DOHH2 (cell line): ENCODE measurements at regions not wholly inside any gene's neighbourhood (a gene's known extent, or its start where the extent isn't known, plus 50 kb on each side); places are given as distances from the start of the nearest gene placed in this dataset.

Experiments used
- H3F3A ChIP-seq: fragments of 200-600 bp; sonication (generic), shearing (Covaris generic); 2 replicates; pipeline ENCODE4 v1.6.0; 2016; ENCODE audit warnings: antibody characterized with exemption, mild to moderate bottlenecking; ENCODE audit not compliant: control insufficient read depth, insufficient read depth
- H3K27ac ChIP-seq: fragments of 200-600 bp; sonication (generic); 2 replicates; pipeline ENCODE4 v1.5.1; 2014; ENCODE audit warnings: low read depth, mild to moderate bottlenecking, low read length, moderate library complexity
- H3K27me3 ChIP-seq: fragments of 200-600 bp; sonication (generic); 2 replicates; pipeline ENCODE4 v1.6.1; 2014; ENCODE audit warnings: mild to moderate bottlenecking, low read length, mixed read lengths; ENCODE audit not compliant: control insufficient read depth
- H3K36me3 ChIP-seq: fragments of 200-600 bp; sonication (generic); 2 replicates; pipeline ENCODE4 v1.6.1; 2014; ENCODE audit warnings: mild to moderate bottlenecking, low read length, moderate library complexity, mixed read lengths; ENCODE audit not compliant: control insufficient read depth
- H3K4me1 ChIP-seq: fragments of 200-600 bp; sonication (generic); 2 replicates; pipeline ENCODE4 v1.6.1; 2014; ENCODE audit warnings: mild to moderate bottlenecking, low read length, mixed read lengths; ENCODE audit not compliant: control insufficient read depth
- H3K4me2 ChIP-seq: fragments of 200-600 bp; sonication (generic); 2 replicates; pipeline ENCODE4 v1.6.0; 2014; ENCODE audit warnings: mild to moderate bottlenecking, low read length, moderate library complexity
- H3K4me3 ChIP-seq: fragments of 200-600 bp; sonication (generic); 2 replicates; pipeline ENCODE4 v1.5.1; 2014; ENCODE audit warnings: mild to moderate bottlenecking, low read length, mixed read lengths
- H3K79me2 ChIP-seq: fragments of 200-600 bp; sonication (generic); 2 replicates; pipeline ENCODE4 v1.6.1; 2014; ENCODE audit warnings: mild to moderate bottlenecking, low read length, mixed read lengths; ENCODE audit not compliant: control insufficient read depth
- H3K9me2 ChIP-seq: fragments of 200-600 bp; sonication (generic); replicated peaks from 2 replicates; pipeline ENCODE4 v1.6.1; 2014; ENCODE audit warnings: mild to moderate bottlenecking, low read length, mixed read lengths; ENCODE audit not compliant: control insufficient read depth
- H3K9me3 ChIP-seq: fragments of 200-600 bp; sonication (generic); 2 replicates; pipeline ENCODE4 v1.6.1; 2014; ENCODE audit warnings: antibody characterized with exemption, low read length, mixed read lengths; ENCODE audit not compliant: control insufficient read depth, insufficient read depth
- H4K20me1 ChIP-seq: fragments of 200-600 bp; sonication (generic); 2 replicates; pipeline ENCODE4 v1.6.0; 2014; ENCODE audit warnings: low read depth, mild to moderate bottlenecking, antibody characterized with exemption, low read length, moderate library complexity; ENCODE audit not compliant: control insufficient read depth, insufficient read depth
- EZH2phosphoT487 ChIP-seq: fragments of 200-600 bp; sonication (generic); IDR thresholded peaks from 2 replicates; pipeline ENCODE4 v1.6.1; 2017; ENCODE audit warnings: borderline replicate concordance, mild to moderate bottlenecking, antibody characterized with exemption, low read length, moderate library complexity, mixed read lengths
- TF ChIP-seq, protein P1 (sequence below): fragments of 200-600 bp; sonication (generic); IDR thresholded peaks from one replicate; pipeline ENCODE4 v1.5.1; 2014; ENCODE audit warnings: antibody characterized with exemption, mild to moderate bottlenecking, low read depth, low read length; ENCODE audit not compliant: poor library complexity, severe bottlenecking

- TF ChIP-seq, protein P1, sequence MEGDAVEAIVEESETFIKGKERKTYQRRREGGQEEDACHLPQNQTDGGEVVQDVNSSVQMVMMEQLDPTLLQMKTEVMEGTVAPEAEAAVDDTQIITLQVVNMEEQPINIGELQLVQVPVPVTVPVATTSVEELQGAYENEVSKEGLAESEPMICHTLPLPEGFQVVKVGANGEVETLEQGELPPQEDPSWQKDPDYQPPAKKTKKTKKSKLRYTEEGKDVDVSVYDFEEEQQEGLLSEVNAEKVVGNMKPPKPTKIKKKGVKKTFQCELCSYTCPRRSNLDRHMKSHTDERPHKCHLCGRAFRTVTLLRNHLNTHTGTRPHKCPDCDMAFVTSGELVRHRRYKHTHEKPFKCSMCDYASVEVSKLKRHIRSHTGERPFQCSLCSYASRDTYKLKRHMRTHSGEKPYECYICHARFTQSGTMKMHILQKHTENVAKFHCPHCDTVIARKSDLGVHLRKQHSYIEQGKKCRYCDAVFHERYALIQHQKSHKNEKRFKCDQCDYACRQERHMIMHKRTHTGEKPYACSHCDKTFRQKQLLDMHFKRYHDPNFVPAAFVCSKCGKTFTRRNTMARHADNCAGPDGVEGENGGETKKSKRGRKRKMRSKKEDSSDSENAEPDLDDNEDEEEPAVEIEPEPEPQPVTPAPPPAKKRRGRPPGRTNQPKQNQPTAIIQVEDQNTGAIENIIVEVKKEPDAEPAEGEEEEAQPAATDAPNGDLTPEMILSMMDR, result no peak
- TF ChIP-seq EZH2phosphoT487, result no peak
Measured at GRCh38 chr2:121161272-121161671, 123.7 kb downstream of the TFCP2L1 start.

GRCh38 chr2:121162893-121163292 lies 122.1 kb downstream of the TFCP2L1 start:
- Histone ChIP-seq H3K4me3 (no peak overlapping the region), H3F3A (no peaks in the 10 kb centered on the region), H3K27ac (no peak overlapping the region), H3K9me2 (no peaks in the 10 kb centered on the region), H3K79me2 (no peaks in the 10 kb centered on the region), H3K4me2 (no peak overlapping the region), H3K9me3 (peaks cover 1% of the 10 kb centered on the region; the same call in 1 of the 2 replicates), H4K20me1 (no peaks in the 10 kb centered on the region), H3K4me1 (no peaks in the 10 kb centered on the region), H3K27me3 (no peaks in the 10 kb centered on the region), H3K36me3 (no peaks in the 10 kb centered on the region)
- TF ChIP-seq, protein P1, result no peak
- no peak for TF ChIP-seq EZH2phosphoT487

More at GRCh38 chr2:121161272-121161671, 123.7 kb downstream of the TFCP2L1 start:
- no peaks in the 10 kb centered on the region for H3K27me3 ChIP-seq
- no peaks in the 10 kb centered on the region for H3F3A ChIP-seq
- no peaks in the 10 kb centered on the region for H3K79me2 ChIP-seq
- H3K9me2 ChIP-seq, result no peaks in the 10 kb centered on the region
- no peaks in the 10 kb centered on the region for H3K36me3 ChIP-seq
- H4K20me1 ChIP-seq, result no peaks in the 10 kb centered on the region
- no peak overlapping the region for H3K4me2 ChIP-seq
- no peaks in the 10 kb centered on the region for H3K4me1 ChIP-seq
- peaks cover 9% of the 10 kb centered on the region; the same call in 1 of the 2 replicates for H3K9me3 ChIP-seq
- H3K4me3 ChIP-seq, result no peak overlapping the region
- H3K27ac ChIP-seq, result no peak overlapping the region

DNA sequence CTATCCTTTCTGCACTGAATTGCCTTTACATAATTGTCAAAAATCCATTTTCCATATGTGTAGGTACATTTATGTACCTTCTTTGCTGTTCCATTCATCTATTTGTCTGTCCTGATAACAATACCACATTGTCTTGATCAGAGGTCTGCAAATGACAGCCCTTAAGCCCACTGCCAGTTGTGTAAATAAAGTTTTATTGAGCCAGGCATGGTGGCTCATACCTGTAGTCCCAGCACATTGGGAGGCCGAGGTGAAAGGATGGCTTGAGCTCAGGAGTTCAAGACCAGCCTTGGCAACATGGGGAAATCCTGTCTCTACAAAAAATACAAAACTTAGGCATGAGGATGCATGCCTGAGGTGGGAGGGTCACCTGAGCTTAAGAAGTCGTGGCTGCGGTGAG lies 121.0 kb downstream of the TFCP2L1 start:
- no peaks in the 10 kb centered on the region for H3K36me3 ChIP-seq
- H3K4me3 ChIP-seq, result no peak overlapping the region
- no peaks in the 10 kb centered on the region for H3K4me1 ChIP-seq
- no peaks in the 10 kb centered on the region for H3K27me3 ChIP-seq
- no peaks in the 10 kb centered on the region for H3K9me2 ChIP-seq
- no peak overlapping the region for H3K4me2 ChIP-seq
- H3K27ac ChIP-seq, result no peak overlapping the region
- no peaks in the 10 kb centered on the region for H3K9me3 ChIP-seq
- H4K20me1 ChIP-seq, result no peaks in the 10 kb centered on the region
- H3K79me2 ChIP-seq, result no peaks in the 10 kb centered on the region
- no peaks in the 10 kb centered on the region for H3F3A ChIP-seq
- no peak for TF ChIP-seq EZH2phosphoT487
- TF ChIP-seq, protein P1, result no peak
